SK-N-SH (cell line): ENCODE measurements at regions not wholly inside any gene's neighbourhood (a gene's known extent, or its start where the extent isn't known, plus 50 kb on each side); places are given as distances from the start of the nearest gene placed in this dataset.

Experiments used
- CTCF ChIA-PET: fragments of 300-600, 350-600 bp; formaldehyde crosslinking; extraction: SDS; loops from one replicate; lab custom pipeline; 2021; lab: Yijun Ruan, JAX
- POLR2A ChIA-PET: fragments of 350-600 bp; sonication (Branson Sonifier 250); formaldehyde crosslinking; extraction: SDS; loops from one replicate; lab custom pipeline; 2020; ENCODE audit warnings: antibody characterized with exemption, inconsistent platforms; lab: Yijun Ruan, JAX
- DNase-seq: peaks from one replicate; pipeline ENCODE4 v3.0.0; 2012
- H2AFZ ChIP-seq: fragments of 200-600 bp; sonication (generic); 2 replicates; pipeline ENCODE4 v1.8.1; 2016; ENCODE audit warnings: antibody characterized with exemption, mild to moderate bottlenecking, low read depth
- H3F3A ChIP-seq: fragments of 200-600 bp; sonication (generic); replicated peaks from 2 replicates; pipeline ENCODE3; 2016; ENCODE audit warnings: antibody characterized with exemption, mild to moderate bottlenecking; ENCODE audit not compliant: insufficient read depth
- H3K27ac ChIP-seq, 2 experiments: fragments of 200-500 bp in 1 of 2; fragments of 200-600 bp in 1 of 2; sonication (Bioruptor generic) in 1 of 2; sonication (generic), shearing (Covaris generic) in 1 of 2; 2 replicates each; pipeline versions ENCODE4 v1.5.1 to v1.6.1; 2014 to 2016; ENCODE audit warnings: low read depth in 2 of 2, inconsistent platforms in 1 of 2, low read length in 1 of 2, mild to moderate bottlenecking in 1 of 2, mixed read lengths in 1 of 2
- H3K27me3 ChIP-seq: fragments of 200-600 bp; sonication (generic), shearing (Covaris generic); 2 replicates; pipeline ENCODE4 v1.6.1; 2016; ENCODE audit warnings: mixed run types; ENCODE audit not compliant: insufficient read depth
- H3K36me3 ChIP-seq, 2 experiments: fragments of 200-500 bp in 1 of 2; fragments of 200-600 bp in 1 of 2; sonication (Bioruptor generic) in 1 of 2; sonication (generic) in 1 of 2; replicated peaks in 1 of 2; 2 replicates each; pipeline versions ENCODE3 to v1.5.1; 2014 to 2016; ENCODE audit warnings: low read length in 1 of 2, mild to moderate bottlenecking in 1 of 2; ENCODE audit not compliant: insufficient read depth in 2 of 2, control insufficient read depth in 1 of 2
- H3K4me1 ChIP-seq, 2 experiments: fragments of 200-500 bp in 1 of 2; fragments of 200-600 bp in 1 of 2; sonication (Bioruptor generic) in 1 of 2; sonication (generic), shearing (Covaris generic) in 1 of 2; 2 replicates each; pipeline versions ENCODE4 v1.5.1 to v1.6.1; 2014 to 2016; ENCODE audit warnings: low read depth in 1 of 2, low read length in 1 of 2, mixed run types in 1 of 2; ENCODE audit not compliant: insufficient read depth in 2 of 2, control insufficient read depth in 1 of 2
- H3K4me2 ChIP-seq: fragments of 200-600 bp; sonication (generic), shearing (Covaris generic); 2 replicates; pipeline ENCODE4 v1.6.1; 2017; ENCODE audit warnings: mixed run types
- H3K4me3 ChIP-seq, 2 experiments: fragments of 200-500 bp in 1 of 2; fragments of 200-600 bp in 1 of 2; sonication (Bioruptor generic) in 1 of 2; sonication (generic), shearing (Covaris generic) in 1 of 2; 2 replicates each; pipeline versions ENCODE4 v1.5.1 to v1.8.1; 2014 to 2016; ENCODE audit warnings: low read depth in 2 of 2, inconsistent platforms in 1 of 2, low read length in 1 of 2, mild to moderate bottlenecking in 1 of 2, mixed read lengths in 1 of 2, moderate library complexity in 1 of 2
- H3K79me2 ChIP-seq: fragments of 200-600 bp; sonication (generic); 2 replicates; pipeline ENCODE4 v1.8.1; 2017; ENCODE audit warnings: mild to moderate bottlenecking; ENCODE audit not compliant: insufficient read depth
- H3K9ac ChIP-seq: fragments of 200-600 bp; sonication (generic); 2 replicates; pipeline ENCODE4 v1.6.1; 2017; ENCODE audit warnings: mixed run types
- H3K9me2 ChIP-seq: fragments of 200-600 bp; sonication (generic); 2 replicates; pipeline ENCODE4 v1.6.1; 2017; ENCODE audit warnings: mixed run types
- H3K9me3 ChIP-seq: fragments of 200-600 bp; sonication (generic); 2 replicates; pipeline ENCODE4 v1.6.1; 2017; ENCODE audit warnings: mixed run types, mild to moderate bottlenecking, moderate library complexity
- H4K20me1 ChIP-seq: fragments of 200-600 bp; sonication (generic); 2 replicates; pipeline ENCODE4 v1.6.1; 2017; ENCODE audit warnings: mild to moderate bottlenecking, mixed run types; ENCODE audit not compliant: insufficient read depth
- CHD2 ChIP-seq: fragments of 150-350 bp; IDR thresholded peaks from 2 replicates; pipeline ENCODE4 v1.6.1; 2018; ENCODE audit warnings: low read length; ENCODE audit not compliant: partially characterized antibody
- CTCF ChIP-seq: fragments of 200-600 bp; sonication (generic); IDR thresholded peaks from 2 replicates; pipeline ENCODE4 v1.6.1; 2017; ENCODE audit warnings: antibody characterized with exemption, mild to moderate bottlenecking, moderate library complexity
- FOSL2 ChIP-seq: IDR thresholded peaks from 2 replicates; pipeline ENCODE4 v1.4.0; 2012; ENCODE audit warnings: low read depth, mild to moderate bottlenecking, moderate library complexity, borderline replicate concordance
- FOXM1 ChIP-seq: IDR thresholded peaks from 2 replicates; pipeline ENCODE4 v1.4.0; 2012; ENCODE audit warnings: low read depth, mild to moderate bottlenecking
- GATA2 ChIP-seq: sonication (generic); formaldehyde crosslinking; IDR thresholded peaks from 2 replicates; pipeline ENCODE4 v1.5.0; 2020; ENCODE audit warnings: mild to moderate bottlenecking, missing genetic modification reagents
- MAX ChIP-seq: IDR thresholded peaks from 2 replicates; pipeline ENCODE4 v1.4.0; 2012; ENCODE audit warnings: low read depth
- MXI1 ChIP-seq: IDR thresholded peaks from 2 replicates; pipeline ENCODE4 v1.6.1; 2012; ENCODE audit warnings: mild to moderate bottlenecking, low read depth, low read length, improper control_type of control experiment
- NFIC ChIP-seq: IDR thresholded peaks from 2 replicates; pipeline ENCODE4 v1.4.0; 2012; ENCODE audit warnings: borderline replicate concordance
- POLR2AphosphoS5 ChIP-seq: IDR thresholded peaks from 2 replicates; pipeline ENCODE4 v1.6.1; 2012; ENCODE audit warnings: low read depth, low read length
- RCOR1 ChIP-seq: fragments of 150-350 bp; IDR thresholded peaks from 2 replicates; pipeline ENCODE4 v1.6.1; 2017; ENCODE audit warnings: antibody characterized with exemption, low read length
- RFX5 ChIP-seq: IDR thresholded peaks from 2 replicates; pipeline ENCODE4 v1.6.1; 2012; ENCODE audit warnings: mild to moderate bottlenecking, improper control_type of control experiment, low read length
- RXRA ChIP-seq: IDR thresholded peaks from 2 replicates; pipeline ENCODE4 v1.4.0; 2012; ENCODE audit warnings: low read depth, mild to moderate bottlenecking, borderline replicate concordance
- SIN3A ChIP-seq: IDR thresholded peaks from 2 replicates; pipeline ENCODE4 v1.6.1; 2012; ENCODE audit warnings: low read depth, mild to moderate bottlenecking, low read length, moderate library complexity, borderline replicate concordance
- TEAD4 ChIP-seq: IDR thresholded peaks from 2 replicates; pipeline ENCODE4 v1.4.0; 2012; ENCODE audit warnings: mild to moderate bottlenecking, borderline replicate concordance; ENCODE audit not compliant: insufficient read depth
- YY1 ChIP-seq: IDR thresholded peaks from 2 replicates; pipeline ENCODE4 v1.4.0; 2012; ENCODE audit warnings: low read depth, mild to moderate bottlenecking
- ZBTB33 ChIP-seq: IDR thresholded peaks from 2 replicates; pipeline ENCODE4 v1.4.0; 2012; ENCODE audit warnings: low read depth, borderline replicate concordance
- WGBS: methylation state at CpG from one replicate; pipeline ENCODE4 v1.1.6; 2017; ENCODE audit warnings: low lambda C conversion rate; 5-methylcytosine and 5-hydroxymethylcytosine counted together

- TF ChIP-seq SIN3A (no peak), CTCF (no peak), FOSL2 (no peak), GATA2 (CRISPR knock-in tag) (no peak), RFX5 (no peak), NFIC (no peak)
These were observed 123.6 kb downstream of the NUDT12 start (continued) for GRCh38 chr5:103439007-103439406.

- H3K4me3 ChIP-seq = no peak overlapping the region
- H3K27me3 ChIP-seq = no peaks in the 10 kb centered on the region
- no peak overlapping the region for H3K27ac ChIP-seq
- POLR2A ChIA-PET = no interaction called here
- CTCF ChIA-PET = no interaction called here
- no peak for TF ChIP-seq RCOR1
- no peak for TF ChIP-seq POLR2AphosphoS5
- TF ChIP-seq RXRA = no peak
- TF ChIP-seq YY1 = no peak
- no peak for TF ChIP-seq GATA2 (CRISPR knock-in tag)
- no peak for TF ChIP-seq MAX
- no peak for TF ChIP-seq CTCF
- no peak for TF ChIP-seq RFX5
- TF ChIP-seq MXI1 = no peak
- no peak for TF ChIP-seq SIN3A
- TF ChIP-seq TEAD4 = no peak
- no peak for TF ChIP-seq ZBTB33
- TF ChIP-seq FOXM1 = no peak
- TF ChIP-seq CHD2 = no peak
- TF ChIP-seq NFIC = no peak
- peaks cover 22% of the 10 kb centered on the region for H3F3A ChIP-seq
- no peak for DNase-seq
- no peaks in the 10 kb centered on the region; the same call in 1 of the 2 replicates for H3K9me3 ChIP-seq
- H3K36me3 ChIP-seq = no peaks in the 10 kb centered on the region
- H3K9ac ChIP-seq = no peak overlapping the region
- no peaks in the 10 kb centered on the region for H3K79me2 ChIP-seq
- H2AFZ ChIP-seq = no peak overlapping the region
- H3K4me2 ChIP-seq = no peak overlapping the region
- WGBS = 100% methylated on average over 2 of the region's 2 CpGs
- H3K9me2 ChIP-seq = no peaks in the 10 kb centered on the region
- peaks cover 2 to 18% of the 10 kb centered on the region in 2 experiments for H3K4me1 ChIP-seq
- no peaks in the 10 kb centered on the region for H4K20me1 ChIP-seq
These were observed 125.9 kb downstream of the NUDT12 start for GRCh38 chr5:103436656-103437055.
